NCI-H446 (cell line): ENCODE measurements at regions not wholly inside any gene's neighbourhood (a gene's known extent, or its start where the extent isn't known, plus 50 kb on each side); places are given as distances from the start of the nearest gene placed in this dataset.

Experiments used
- DNase-seq, 2 experiments: peaks; one replicate each; lab custom pipeline; 2025; lab: John Stamatoyannopoulos, UW

DNA sequence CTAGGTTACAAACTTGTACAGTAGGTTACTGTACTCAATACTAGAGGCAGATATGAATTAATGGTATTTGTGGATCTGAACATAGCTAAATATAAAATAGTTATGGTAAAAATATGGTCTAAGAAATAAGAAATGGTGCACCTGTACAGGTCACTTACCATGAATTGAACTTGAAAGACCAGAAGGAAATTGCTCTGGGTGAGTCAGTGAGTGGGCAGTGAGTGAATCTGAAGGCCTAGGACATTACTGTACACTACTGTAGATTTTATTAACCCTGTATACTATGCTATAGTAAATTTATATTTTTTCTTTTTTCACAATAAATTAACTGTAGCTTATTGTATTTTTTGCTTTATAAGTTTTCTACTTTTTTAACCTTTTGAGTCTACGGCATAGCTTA lies 1020.4 kb downstream of the CDH18 start:
- no peak for DNase-seq

DNA sequence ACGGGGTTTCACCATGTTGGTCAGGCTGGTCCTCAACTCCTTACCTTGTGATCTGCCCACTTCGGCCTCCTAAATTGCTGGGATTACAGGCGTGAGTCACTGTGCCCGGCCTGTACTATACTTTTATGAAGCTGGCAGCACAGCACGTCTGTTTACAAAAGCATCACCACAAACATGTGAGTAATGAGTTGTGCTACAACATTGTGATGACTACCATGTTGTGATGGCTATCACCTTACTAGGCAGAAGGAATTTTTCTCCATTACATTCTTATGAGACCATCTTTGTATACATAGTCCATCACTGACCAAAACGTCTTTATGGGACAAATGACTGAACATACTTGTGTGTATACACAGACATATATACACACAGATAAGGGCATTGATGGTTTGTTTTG lies 1019.0 kb downstream of the CDH18 start:
- no peak for DNase-seq

DNA sequence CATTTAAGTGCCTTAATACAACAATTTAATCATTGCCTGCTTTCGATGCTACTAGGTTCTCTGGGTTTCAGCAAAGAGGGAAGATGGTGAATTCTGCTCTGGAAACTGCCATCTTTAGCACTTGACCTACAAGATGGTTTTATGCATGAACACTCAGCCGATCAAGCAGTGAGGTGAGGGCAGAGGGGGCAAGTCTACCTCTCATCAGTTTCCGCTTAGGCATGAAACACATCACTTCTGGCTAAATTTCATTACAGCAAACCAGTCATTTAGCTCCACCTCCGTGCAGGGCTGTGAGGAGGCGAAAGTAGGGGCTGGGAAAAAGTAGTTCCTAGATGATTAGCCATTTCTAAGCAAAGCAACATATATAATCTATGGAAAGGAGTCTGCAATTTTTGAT lies 1018.0 kb downstream of the CDH18 start:
- DNase-seq = no peak

DNA sequence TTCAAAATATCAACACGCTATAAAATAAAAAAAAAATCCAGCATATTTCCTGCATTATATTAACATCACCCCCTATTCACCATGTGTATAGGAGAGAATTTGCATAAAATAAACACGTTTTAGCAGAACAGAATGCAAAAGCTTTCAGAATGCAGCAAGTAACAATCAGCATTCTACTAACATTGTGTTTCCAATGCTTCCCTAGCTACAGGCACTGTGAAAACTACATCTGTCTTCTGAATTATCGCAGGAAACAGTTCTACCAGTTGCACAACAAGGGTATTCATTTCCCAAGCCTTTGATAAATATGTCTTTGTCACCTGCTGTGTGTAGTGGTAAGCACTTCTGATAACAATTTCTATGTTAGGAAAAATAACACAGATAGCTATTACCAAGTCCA lies 1015.8 kb downstream of the CDH18 start:
- no peak for DNase-seq

DNA sequence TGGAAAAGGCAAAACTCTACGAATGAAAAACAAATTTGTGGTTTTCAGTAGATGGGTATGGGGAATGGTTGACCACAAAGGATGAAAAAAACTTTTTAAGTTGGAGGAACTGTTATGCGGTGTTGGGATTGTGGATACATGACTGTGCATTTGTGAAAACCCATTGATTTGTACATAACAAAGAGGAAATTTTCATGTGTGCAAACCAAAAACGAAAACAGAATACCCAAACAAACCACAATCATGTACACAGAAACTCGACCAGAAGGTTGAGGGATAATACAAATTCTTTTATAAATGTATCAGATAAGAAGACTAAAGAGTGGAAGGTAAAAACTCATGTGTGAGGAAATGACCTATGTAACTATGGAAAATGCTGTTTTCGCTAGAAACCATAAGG lies 1012.4 kb downstream of the CDH18 start:
- DNase-seq = no peak

DNA sequence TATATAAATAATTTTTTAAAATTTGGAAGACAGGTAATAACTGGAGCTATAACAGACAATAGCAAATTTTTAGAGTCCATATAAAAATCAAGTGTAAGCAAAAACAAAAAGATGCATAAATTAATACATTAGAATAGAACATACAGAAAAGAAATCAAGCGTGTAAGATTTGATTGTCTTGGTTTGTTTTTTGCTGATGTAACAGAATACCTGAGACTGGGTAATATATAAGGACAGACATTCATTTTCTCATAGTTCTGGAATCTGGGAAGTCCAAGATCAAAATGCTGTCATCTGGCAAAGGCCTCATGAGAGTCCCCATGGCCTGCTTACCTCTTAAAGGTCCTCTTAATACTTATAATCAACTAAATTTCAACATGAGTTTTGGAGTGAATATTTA lies 1010.1 kb downstream of the CDH18 start:
- no peak for DNase-seq

DNA sequence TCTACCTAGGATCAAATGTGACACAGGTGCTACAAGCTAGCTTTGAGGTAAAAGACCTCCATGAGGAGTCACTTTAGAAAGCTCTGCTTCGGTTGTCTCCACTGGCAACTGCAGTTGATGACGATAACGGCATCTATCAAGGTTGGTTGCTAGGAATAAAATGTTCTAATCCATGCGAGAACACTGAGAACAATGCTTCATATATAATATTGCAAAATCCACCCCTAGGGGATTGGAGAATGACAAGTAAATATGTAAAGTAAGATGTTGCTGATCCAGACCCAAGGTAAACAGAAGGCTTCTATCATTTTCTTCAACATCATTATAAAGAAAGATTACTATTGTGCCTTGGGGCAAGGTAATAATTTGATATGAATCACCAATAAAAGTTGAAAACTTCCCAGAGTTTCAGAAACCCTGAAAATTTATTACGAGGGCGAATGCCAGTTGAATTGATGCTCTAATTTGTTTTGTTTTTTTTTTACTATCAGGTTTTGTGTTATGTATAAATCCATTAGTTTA lies 1003.4 kb downstream of the CDH18 start:
- no peak for DNase-seq

DNA sequence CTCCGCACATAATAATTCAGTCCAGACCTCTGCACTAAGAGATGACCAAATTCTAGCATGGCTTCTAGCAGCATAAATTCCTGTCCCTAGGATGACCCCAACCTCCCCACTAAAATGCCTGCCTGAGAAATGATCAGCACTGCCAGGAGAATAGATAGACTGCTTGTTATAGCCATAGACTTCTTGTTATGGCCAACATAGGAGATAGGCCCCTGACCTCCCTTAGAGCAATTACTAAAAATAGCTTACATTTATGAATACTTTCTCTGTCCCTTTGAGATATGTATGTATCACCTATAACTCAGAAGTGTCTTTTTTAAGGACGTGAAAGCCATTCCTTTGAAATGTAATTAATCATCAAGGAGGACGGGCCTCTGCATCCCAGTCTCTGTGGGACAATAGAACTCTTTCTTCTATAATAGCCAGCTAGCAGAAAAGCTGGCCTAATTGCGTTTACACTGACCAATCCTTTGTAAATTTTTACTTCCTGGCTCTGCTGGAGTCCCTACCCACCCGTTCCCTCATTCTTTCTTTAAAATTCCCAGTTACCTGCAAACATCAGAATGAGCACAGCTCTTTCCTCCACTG lies 1002.7 kb downstream of the CDH18 start:
- no peak for DNase-seq

DNA sequence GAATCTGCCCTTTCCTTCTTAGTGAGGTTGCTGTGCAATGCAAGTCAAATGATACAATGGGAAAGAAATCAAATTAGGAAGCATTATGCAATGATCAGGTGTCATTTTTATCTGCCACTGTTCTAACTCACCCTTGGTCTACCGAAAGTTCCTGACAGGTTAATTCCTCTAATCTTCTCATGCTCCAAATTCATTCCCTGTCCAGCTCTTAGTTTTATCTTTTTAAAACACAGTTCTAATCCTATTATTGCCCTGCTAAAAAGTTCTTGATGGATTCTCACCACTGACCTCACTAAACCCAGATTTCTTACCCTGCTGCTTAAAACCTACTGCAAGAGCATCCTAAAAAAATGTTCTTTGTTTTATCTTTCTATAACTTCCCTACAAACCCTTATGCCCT lies 1000.9 kb downstream of the CDH18 start:
- no peak for DNase-seq

DNA sequence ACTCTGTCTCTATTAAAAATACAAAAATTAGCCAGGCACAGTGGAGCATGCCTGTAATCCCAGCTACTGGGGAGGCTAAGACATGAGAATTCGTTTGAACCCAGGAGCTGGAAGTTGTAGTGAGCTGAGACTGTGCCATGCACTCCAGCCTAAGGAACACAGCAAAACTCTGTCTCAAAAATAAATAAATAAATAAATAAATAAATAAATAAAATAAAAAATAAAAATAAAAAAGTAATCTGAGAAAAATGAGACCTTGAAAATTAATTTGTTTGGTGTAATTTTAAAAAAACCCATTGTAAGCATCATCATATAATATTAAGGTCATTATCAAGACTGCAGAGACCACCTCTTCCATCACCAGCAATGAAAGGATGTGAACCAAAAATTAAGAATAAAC lies 997.1 kb downstream of the CDH18 start:
- no peak for DNase-seq

DNA sequence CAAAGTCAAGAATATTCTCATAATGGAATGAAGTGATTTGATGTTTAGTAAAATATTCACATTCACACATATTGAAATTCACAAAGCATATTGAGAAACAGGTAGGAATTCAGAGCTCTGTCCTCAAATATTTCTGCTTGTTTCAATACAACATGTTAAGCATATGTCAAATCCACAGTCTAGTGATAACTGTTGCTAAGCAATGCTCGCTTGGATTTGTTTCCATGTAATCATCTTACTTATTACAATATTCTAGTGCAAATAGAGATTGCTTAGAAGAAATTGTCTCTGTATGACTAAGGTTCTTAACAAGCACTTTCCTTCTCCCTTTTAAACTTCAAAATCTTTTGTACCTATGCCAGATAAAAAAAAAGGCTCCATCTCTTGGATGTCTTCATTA lies 995.7 kb downstream of the CDH18 start:
- no peak for DNase-seq

DNA sequence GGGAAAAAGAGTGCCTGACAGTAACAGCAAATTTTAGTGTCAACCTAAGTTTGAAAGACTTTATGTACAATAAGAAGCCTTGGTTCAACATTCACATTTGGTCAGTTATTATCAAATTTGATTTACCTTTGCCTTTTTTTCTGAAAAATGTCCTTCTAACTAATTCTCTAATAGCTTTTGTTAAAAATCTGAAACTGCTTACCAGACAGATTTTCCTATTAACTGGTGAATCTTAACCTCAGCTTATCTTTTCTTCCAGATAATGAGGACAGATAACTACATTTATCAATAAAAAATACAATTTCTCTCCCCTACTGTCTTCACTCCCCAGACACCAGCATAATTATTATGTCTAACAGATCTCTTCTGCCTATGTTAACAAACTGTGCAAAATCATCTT lies 988.5 kb downstream of the CDH18 start:
- DNase-seq = no peak

DNA sequence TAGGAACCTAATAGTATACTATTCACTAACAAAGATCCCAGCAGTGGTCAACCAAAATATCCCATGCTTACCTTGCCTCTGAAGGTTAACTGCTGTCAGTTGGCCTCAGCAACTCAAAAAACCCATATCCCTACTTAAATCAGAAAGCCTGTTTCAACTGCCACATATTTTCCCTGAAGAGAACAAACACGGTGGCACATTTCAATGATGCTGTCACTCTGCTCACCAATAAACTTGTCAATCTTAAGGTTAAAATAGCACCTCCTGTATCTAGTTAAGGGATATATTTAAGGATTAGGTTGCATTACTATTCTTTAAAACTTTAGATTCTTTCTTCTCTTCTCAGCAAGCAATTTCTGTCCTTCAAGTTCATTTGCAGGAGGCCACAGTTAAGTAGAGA lies 986.9 kb downstream of the CDH18 start:
- DNase-seq = no peak

DNA sequence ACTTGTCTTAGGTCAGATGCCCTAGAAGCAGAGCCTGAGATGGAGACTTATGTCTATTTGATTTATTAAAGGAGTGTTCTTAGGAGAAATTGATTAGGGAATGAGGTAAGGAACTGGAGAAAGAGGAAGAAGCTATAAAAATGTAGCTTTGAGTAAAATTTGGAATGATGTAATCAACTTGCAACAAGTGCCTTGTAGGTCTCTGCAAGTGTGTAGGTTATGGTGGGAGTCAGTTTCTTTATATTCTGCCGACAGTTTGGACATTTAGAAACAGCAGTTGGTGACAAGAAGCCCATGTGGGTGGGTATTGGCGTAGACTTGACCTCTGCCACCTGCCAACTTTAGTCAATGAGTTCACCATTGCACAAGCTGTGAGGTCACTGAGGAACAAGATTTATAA lies 986.5 kb downstream of the CDH18 start:
- DNase-seq = peak in 1 of 2 experiments; percentile 38

DNA sequence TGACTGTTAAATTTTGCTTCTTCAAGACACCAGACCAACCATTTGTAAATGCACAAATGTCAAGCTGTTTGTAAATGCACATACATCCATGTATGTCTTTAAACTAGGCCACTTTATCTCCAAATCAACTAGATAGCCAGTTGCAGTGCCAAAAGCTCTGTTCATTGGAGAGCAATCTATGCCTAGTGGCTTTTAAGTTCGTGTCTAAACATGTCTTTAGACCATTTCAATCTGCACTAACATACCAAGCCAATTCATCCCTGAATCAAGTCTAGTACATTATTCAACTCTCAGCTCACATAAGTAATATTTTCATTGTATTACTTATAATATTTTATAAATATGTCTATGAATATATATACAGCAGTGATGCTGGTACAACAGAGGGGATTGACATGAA lies 985.9 kb downstream of the CDH18 start:
- DNase-seq = peak in 1 of 2 experiments; percentile 17

DNA sequence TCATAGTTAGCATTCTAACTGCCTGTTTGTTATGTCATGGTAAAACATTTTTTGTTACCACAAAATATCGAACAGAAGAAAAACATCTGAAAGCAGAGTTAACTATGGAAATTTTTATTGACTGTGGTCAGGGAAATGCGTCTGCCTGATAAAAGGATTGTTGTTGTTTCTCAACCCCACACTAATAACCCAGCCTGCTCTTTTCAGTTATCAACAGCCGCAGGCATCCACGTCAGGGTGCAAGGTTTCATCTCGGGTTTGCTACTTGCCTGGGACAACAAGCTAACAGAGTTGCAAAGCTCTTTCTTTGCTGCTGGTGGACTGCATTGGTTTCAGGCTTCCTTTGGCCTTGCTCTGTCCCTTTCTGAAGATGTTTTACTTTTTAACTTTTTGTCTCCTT lies 969.2 kb downstream of the CDH18 start:
- no peak for DNase-seq

DNA sequence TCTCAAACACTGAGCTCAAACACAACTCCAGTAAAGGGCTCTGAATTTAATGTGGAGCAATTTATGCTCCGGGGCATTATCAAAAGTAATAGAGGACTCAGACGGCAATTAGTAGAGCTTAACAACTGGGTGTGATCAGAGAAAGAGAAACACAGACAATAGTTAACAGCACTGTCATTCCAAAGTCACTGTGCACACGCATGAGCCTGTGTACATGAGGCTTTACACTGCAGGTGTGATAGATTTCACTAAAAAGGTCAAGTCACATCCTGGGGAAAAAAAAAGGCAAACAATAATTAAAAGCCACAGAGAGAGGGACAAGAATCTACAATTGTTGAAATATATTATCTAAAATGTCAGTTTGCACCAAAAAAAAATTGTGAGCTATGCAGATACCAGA lies 956.5 kb downstream of the CDH18 start:
- no peak for DNase-seq

DNA sequence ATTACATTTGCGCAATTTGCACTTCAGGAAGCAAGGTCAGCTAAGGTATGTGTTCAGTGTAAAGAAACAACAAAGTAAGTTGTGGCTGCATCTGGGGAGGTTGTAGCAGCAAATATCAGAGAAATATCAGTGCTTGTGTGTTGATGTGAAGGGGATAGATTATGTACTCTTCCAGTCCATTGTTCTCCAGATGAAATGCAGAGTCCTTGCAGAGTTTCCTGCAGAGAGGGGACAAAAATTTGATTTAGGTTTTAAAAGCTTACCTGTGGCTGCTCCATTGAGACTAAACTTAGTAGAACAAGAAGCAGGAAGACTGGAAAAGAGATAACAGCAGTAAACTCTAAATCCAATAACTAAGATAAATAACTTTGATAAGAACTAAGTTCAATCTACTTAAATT lies 952.2 kb downstream of the CDH18 start:
- no peak for DNase-seq

DNA sequence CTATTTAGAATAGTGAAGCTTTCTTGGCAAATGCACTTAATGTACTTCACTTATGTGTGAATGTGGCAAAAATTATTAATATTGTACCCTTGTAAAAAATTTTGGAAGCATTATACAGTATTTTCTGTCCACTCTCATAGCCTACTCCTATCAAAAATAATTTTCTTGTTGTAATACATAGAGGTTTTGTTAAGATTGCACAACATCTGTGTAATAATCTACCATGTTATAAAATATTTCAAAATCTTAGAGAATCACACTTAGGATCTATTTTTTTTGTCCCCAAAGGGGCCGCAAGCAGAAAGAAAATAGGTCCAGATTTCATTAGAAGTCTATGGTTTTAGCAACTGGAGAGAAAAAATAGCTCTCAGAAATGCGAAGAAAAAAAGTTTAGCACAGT lies 945.9 kb downstream of the CDH18 start:
- no peak for DNase-seq

DNA sequence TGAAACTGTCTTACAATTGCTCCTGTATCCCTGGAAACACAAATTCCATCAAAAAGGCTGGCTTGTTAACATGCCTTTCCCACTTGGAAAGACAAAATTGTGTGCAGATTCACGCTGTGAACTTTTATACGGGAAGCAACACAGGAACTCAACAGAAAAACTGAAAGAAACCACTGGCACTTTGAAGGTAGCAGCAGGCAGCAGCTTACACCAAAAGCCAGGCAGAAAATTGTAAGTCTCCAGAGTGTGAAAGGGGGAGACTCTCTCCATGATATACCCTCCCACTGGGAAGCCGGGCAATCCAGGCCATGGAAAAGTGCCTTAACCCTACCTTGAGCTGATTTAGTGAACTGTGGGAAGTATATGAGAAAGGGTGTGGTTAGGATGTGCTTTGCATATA lies 943.7 kb downstream of the CDH18 start:
- DNase-seq = no peak

DNA sequence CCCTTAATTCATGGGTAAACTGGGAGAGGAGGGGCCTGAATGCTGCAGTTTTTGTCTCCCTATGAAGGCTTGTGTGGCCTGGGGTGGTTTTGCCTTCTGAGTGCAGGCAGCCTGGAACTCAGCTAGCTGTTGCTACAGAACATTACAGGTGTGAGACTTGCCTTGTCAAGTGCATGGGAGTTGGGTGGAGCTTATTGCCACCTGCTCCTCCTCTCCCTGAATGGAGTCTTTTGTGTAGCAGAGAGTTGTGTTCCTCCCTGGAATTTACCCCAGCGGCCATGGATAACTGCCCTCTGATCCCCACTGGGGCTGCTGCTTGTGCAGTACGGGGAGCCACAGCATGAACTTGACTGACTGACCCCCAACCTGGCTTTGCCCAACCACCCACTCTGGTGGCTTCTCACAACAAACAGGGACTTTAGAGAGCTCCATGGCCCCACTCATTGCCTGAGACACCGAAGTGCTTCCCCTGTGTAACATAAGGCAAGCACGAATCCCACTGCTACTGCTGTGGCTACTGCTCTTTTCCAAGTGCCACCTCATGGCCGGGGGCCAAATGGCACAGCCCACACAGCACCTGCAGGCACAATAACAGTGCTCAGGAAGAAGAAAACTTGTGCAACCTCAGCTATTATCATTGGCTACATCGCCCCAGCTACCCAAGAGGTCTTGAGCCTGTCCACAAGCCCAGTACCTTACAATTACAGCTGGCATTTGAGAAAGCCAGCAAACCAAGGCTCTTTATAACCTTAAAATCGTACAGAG lies 942.9 kb downstream of the CDH18 start:
- DNase-seq = no peak

DNA sequence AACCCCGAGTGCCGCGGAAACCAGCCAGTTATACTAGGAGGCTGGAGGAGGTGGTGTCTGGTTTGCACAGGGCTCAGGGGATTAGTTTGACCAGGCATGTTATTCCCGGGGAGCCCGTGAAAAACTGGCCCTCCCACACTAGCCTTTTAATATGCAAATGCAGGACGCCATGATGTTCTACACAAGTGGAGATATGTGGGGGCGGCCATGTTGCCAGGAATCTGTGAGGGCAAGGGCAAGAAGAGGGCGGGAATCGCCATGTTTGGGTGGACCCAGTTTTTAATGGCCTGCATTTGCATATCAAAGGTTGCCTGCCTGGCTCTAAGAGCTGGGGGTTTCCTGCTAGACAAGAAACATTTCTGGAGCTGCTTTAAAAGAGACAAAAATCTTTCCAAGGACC lies 940.7 kb downstream of the CDH18 start:
- DNase-seq = no peak

DNA sequence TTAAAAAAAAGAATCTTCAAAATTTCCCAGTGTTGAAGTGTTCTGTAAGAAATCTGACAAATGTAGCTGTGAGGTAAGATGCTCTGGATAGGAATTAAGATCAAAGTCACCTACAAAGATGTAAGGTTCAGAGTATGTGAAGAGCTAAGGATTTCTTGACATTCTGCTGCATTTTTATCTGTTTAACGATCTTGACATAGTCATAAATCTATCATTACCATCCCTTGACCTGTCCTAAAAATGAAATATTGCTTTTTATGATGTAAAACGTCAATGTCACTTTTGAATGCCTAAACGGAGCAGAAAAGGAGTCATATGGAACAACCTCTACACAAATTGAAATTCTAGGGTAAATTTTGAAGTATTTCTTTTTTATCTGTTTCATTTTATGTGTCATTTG lies 939.3 kb downstream of the CDH18 start:
- DNase-seq = no peak

DNA sequence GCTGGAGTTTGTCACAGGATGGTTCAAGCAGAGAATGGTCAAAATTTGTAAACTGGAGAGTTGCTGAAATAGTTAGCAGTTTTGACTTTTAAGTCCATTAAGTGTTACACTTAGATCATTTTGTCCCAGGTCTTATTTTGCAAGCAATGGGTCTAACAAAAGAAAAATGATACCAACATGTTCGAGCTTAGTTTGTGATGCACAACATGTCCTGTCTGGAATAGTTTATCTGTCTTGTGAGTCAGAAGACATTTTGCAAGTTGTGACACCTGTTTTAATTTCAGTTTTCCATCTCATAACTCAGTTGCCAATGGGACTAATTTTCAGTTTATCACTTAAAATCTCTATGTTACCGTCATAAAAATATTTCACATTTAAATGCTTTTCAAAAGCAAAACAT lies 929.8 kb downstream of the CDH18 start:
- DNase-seq = no peak
